Esophagus muscularis mucosa (tissue), 3 donors: ENCODE measurements at regions not wholly inside any gene's neighbourhood (a gene's known extent, or its start where the extent isn't known, plus 50 kb on each side); places are given as distances from the start of the nearest gene placed in this dataset.

Source experiments
- POLR2A ChIP-seq: fragments of 450-650 bp; IDR thresholded peaks from one replicate; pipeline ENCODE4 v1.6.1; 2017; ENCODE audit warnings: antibody characterized with exemption, moderate library complexity, mild to moderate bottlenecking, low read depth
- POLR2AphosphoS5 ChIP-seq, 2 donors: sonication (generic); formaldehyde crosslinking; IDR thresholded peaks; one replicate each; pipeline ENCODE4 v1.6.1; 2017; ENCODE audit warnings: antibody characterized with exemption in 2 of 2
- TF ChIP-seq, protein P1 (sequence below), 3 experiments: fragments of 200-600 bp in 2 of 3; fragments of 450-650 bp in 1 of 3; sonication (generic) in 2 of 3; IDR thresholded peaks; one replicate each; pipeline ENCODE4 v1.5.1; 2017 to 2019; ENCODE audit warnings: antibody characterized with exemption in 3 of 3, mild to moderate bottlenecking in 2 of 3, moderate library complexity in 1 of 3

DNA sequence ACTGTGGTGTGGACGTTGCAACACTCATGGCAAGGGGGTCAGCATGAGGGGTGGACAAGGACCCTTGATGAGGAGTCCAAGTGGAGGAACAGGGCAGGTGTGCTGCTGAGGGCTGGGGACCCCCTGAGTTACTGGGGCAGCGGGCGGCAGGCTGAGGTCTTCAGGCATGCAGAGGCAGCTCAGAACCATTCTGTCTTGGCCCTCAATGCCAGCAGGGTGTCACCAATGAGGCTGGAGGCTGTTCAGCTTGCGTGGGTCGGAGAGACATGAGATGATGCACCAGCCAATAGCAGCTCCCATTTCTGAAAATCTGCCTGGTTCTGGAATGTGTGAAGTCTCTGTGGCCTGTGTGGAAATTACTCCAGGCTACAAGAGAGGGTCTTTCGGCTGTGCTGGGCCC lies 105.4 kb downstream of the INHBB start:
- TF ChIP-seq POLR2AphosphoS5 (IDR thresholded peaks at IDR 0.05) (no peak), POLR2A (no peak)
- TF ChIP-seq, protein P1, sequence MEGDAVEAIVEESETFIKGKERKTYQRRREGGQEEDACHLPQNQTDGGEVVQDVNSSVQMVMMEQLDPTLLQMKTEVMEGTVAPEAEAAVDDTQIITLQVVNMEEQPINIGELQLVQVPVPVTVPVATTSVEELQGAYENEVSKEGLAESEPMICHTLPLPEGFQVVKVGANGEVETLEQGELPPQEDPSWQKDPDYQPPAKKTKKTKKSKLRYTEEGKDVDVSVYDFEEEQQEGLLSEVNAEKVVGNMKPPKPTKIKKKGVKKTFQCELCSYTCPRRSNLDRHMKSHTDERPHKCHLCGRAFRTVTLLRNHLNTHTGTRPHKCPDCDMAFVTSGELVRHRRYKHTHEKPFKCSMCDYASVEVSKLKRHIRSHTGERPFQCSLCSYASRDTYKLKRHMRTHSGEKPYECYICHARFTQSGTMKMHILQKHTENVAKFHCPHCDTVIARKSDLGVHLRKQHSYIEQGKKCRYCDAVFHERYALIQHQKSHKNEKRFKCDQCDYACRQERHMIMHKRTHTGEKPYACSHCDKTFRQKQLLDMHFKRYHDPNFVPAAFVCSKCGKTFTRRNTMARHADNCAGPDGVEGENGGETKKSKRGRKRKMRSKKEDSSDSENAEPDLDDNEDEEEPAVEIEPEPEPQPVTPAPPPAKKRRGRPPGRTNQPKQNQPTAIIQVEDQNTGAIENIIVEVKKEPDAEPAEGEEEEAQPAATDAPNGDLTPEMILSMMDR (IDR thresholded peaks at IDR 0.05): no peak
